ENCODE measurements at regions not wholly inside any gene's neighbourhood (a gene's known extent, or its start where the extent isn't known, plus 50 kb on each side); places are given as distances from the start of the nearest gene placed in this dataset.
"Not testable (repeated sequence)": the region's sequence is repeated elsewhere in the genome, so short reads cannot be mapped to it uniquely, and the experiment has no call there.

DNA sequence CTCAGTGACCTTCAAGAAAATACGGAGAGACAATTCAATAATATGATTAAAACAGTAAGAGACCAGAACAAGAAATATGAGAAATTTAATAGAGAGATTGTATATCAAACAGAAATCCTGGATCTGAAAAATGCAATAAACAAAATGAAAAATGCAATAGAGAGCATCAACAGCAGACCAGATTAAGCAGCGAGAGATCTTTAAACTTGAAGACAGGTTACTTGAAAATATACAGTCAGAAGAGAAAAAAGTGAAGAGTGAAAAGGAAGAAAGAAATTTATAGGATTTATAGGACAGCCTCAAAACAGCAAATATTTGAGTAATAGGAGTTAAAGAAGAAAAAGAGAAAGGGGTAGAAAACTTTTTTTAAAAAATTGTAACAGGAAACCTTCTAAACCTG, 813.9 kb upstream of the GRM7 start:
- no peak for DNase-seq

DNA sequence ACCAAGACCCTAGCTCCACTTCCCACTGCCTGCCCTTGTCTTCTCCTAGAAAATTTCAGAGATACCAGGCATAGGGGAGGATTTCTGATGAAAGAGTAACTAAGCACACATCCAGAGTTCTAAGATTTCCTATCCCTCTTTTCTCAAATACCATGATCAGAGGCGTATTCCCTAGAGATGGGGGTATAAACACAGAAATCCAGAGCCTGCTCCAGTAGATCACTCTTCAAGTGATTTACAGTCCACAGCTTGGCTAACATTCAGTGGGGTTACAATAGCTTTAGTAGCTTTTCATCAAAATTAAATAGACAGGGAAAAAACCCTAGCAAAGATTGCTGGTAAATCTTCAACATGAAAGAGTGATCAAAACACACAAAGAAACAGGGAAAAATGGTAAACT, 800.7 kb upstream of the GRM7 start:
- no peak for DNase-seq

DNA sequence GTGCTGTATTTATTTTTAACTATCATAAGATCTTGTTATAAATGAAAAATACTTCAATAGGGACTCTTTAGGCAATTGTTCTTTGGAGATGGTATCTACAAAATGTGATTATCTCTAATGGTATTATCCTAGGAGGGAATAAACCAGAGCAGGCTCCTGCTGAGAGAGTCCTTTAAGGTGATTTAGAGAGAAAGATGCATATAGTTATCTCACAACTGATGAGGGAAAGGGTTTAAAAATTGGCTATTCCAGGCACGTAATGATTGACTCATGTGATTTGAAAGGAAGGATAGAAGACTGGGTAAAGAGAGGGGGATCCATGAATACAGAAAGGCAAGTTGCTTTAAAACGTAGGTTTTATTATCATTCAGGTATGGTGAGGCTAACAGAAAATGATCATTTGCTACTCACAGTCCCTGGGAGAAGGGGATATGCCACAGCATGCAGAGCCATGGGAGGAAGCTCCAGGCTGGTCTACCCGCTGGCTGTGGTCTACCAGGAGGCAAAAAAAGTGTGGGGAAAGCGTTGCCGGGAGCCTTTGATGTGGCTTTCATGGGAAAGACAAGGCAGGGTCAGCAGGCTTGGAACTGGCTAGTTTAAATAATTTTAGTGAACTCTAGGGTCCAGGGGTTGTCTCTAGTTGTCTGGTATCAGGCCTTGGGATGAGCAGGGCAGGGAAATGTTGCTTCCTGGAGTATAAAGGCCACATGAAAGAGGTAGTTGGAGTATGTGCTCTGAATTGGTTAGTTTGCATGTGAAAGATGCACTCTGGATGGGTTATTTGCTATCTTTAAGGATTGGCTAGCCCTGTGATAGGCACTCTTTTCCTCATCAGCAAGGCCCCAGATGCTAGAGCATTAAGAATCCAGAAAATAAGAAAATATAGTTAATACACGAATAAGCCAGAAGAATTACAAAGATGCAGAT, 798.4 kb upstream of the GRM7 start:
- DNase-seq, result no peak

DNA sequence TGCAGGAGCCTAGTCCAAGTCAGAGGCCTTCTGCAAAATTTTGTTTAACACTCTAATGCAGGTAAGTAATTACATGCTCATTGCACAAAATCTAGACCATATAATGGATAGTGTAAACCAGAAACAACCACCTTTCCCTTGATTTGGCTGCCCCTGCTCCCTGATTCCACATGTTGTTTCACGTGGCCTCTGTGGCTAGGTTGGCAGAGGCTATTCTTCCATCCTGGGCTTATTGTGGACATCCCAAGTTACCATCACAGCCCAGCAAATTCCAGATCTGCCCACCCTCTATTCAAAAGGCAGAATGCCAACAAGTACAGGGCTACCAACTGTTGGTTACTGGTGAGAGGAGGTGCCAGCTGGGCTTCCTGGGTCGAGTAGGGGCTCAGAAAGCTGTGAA, 794.5 kb upstream of the GRM7 start:
- no peak for DNase-seq

DNA sequence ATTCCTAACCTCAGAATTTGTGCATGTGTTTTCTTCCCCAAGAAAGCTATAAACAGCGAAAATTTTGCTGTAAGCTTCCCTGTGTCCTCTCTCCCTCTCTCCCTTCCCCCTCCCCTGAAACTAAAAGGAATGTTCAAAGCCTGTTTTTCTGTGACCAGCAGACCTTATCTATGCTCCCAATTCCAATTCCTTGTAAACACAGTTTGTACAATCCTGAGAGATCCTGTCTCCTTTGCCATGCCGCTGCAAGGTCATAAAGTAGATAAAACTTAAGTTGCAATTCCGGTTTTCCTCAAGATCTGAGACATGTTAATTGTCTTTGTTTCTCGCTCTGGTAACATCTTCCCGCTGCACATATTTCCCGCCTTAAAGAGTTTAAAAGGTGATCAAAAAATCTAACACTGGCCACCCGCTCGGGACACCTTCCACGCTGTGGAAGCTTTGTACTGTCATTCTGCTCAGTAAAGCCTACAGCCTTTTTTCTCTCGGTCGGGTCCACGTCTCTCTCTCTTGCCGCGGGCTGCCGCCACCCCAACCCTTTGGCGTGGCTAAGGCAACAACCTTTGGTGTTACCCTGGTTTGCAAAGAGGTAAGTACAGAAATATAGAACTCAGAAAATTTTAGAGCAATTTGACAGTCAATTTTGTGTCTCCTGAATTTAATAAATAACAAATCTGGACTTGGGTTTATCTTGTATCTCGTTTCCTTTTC, 793.9 kb upstream of the GRM7 start:
- not testable (repeated sequence) for DNase-seq

DNA sequence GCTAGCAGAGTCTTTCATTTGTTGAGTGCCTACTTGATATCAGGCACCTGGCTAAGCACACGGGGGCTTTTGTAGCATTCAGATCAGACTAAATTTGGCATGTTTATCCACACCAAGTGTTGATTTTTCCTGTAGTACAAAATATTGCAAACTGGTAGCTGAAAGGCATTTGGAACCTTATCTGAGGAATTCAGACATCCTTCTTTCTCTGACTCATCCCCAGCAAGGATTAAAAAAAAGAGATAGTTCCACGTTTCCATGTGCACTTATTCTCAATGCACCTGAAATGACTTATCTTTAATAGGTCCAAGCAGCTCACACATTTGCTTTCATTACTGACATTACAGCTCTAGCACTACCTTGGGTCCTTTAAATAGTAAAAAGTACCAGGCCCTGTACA, 786.0 kb upstream of the GRM7 start:
- DNase-seq, result no peak

DNA sequence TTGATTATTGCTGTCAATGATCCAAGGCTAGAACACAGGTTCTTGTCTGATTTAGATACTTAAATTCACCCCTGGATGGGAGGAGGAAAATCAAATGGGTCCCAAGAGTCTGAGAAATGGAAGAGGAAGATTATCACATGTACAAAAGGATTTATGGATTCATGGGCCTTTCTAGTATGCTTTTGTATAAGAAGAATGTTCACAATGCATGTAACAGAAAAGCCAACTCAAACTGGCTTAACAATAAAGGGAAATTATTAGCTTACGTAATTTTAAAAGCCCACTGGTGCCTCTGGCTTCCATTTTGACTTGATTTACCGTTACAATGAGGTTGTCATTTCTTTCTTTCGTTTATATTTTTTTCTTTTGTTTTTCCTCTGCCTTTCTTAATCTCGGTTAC, 782.5 kb upstream of the GRM7 start:
- DNase-seq, result no peak

DNA sequence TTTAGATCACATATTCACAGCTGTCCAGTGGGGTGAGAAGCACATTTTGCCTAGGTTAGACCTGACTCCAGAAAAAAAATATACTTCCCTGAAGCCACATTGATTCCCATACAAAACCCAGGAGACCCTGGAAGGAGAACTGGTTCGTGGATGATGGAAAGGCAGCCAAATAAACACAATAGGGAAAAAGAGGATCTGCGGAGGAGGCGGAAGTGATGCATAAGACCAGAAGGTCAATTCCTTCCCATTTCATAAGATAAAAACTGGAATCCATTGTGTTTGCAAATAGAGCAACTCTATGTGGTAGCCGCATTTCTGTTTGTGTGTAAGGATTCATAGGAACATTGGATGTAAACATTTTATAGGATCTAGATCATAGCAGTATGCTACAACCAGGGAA, 781.9 kb upstream of the GRM7 start:
- DNase-seq, result no peak

DNA sequence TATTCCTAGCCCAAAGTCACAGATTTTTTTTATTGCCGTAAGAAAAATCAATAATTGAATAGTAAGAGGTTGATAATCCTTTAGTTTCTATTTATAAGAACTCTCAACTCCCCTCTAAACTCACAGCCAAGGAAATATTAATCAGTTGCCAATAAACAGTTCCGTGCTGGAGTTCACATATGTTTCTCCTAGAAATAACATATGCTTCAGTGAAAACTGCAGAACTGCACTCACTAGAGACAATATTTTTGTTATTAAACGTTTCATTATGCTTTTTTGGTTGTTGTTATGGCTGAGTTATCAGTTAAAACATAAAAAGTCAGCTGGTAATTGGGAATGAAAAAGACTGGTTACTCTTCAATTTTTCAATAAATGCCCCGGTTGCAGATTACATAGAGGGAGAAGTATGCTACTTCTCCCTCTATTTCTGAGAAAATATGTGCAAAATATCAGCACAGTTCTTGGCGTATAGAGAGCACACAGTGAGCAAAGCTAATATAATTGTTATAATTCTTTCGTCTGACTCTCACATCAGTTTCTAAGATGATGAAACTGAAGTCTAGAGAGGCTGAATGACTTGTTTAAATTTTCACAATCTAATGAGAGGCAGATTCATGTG, 781.2 kb upstream of the GRM7 start:
- no peak for DNase-seq

DNA sequence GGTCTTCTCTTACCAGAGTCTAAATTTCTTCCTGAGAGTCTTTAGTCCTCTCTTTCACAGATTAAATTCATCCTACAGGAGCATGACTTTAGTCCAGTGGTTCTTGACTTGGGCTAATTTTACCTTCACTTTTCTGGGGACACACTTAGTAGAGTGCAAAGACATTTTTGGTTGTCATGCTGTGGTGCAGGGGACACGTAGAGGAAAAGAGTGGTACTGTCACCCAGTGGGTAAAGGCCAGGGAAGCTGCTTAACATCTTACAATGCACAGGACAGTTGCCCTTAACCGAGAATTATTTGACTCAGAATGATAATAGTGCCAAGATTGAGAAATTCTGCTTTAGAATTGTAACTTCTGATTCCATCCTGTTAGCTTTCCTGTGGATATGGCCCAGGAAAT, 772.5 kb upstream of the GRM7 start:
- no peak for DNase-seq

DNA sequence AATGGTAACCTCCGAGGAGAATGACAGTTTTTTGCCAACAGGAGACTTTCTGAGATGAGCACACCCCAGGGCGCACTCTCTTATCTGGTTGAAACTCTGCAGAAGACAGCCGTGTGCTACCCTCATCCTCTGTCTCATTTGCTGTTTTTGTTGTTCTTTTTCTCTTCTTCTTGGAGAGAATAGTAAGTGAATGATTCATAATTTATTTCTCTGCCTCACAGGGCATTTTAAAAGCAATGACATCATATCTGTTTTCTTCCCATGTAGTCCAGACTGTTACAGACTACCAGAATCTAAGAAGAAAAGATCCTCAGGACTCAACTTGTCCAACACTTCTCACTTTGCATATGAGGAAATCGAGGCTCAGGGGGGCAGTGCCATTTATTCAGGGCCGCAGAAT, 771.1 kb upstream of the GRM7 start:
- no peak for DNase-seq

DNA sequence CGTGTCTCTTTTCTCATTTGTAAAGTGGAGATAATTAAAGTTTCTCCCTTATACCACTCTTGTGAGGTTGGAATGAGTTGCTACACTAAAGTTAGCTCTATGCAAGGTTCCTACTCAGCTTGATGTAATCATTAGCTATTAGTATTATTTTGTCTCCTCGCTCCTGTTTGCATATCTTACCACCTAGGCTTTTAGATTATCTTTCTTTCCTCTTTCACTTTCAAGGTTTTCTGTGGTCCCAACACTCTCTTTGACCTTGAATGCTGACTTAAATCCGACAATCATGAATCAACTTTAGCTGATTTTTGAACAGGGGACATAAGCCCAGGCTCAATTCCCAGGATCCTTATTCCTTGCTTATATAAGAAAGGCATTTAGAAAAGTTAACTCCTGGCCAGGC, 769.7 kb upstream of the GRM7 start:
- DNase-seq, result no peak

DNA sequence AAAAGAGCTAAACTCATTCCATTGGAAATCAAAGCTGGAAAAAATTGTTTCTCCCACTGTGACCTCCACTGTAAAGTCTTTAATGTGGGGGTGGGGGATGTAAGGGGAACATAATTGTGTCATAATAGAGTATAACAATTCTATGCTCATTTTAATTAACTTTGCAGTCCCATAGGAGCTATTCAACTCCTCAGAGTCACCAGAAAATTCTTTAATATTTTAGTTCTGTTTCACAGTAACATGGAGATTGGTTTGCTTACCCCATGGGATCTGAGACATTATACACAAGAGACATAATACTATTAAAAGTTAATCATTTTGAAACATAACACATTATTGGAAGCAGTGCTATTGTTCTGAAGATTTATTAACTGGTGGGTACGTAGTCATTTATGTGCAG, 765.9 kb upstream of the GRM7 start:
- no peak for DNase-seq

DNA sequence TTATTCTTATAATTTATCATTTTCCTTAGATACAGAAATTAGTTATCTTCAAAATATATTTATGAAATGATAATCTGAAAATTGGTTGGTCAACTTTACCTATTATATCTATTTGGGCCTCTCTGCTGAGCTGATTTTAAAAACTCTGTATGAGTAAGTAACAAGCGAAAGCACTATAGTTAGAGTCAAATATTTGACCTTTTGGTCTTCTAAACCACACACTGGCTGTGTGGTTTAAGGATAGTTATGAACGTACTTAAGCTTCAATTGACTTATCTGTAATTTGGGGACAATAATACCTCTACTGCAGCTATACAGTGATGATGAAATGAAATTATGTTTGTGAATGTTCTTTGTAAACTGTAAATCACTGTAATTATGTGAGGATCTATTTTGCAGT, 763.9 kb upstream of the GRM7 start:
- DNase-seq, result no peak

DNA sequence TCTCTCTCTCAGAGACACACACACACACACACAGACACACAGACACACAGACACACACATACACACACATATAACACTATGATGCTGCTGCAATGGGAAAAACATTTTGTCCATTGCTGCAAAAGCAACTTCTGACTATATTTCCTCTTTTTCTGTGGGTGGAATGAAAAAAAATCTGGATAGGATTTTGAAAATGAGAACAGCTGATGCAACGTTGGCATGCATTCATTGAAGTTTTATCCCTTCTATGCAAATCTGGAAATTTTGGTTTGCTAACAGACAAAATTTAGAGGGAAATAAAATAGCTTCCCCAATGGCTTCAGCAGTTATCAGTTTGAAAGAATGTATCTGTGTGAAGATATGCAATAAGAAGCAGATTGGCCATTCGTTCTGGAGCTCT, 763.4 kb upstream of the GRM7 start:
- no peak for DNase-seq

DNA sequence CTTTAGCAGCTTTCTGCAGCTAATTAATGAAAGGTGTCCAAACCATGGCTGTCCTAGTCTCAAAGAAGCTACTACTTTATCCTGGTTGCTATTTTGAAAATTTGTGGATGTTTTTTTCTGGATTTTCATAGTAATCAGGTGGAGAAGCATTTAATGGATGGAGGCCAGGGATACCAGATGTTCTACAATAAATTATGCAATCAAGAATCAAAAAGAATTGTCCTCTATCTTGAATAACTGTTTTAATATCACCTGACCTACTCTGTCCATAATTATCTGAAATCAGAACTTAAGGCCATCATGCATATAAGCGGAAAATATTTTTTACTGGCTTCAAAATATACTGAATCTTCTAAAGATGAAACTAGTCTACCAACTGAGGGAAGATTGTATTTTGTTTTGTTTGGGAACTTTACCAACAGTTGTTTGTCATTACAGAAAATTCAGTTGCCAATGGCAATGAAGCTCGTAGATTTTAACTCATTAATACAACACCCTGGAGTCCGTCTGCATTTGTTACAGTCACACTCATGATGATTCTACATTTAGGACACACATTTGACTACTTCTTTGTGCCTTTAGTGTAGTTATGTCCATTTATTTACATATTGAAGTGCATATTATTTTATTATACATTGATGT, 762.3 kb upstream of the GRM7 start:
- DNase-seq, result no peak

DNA sequence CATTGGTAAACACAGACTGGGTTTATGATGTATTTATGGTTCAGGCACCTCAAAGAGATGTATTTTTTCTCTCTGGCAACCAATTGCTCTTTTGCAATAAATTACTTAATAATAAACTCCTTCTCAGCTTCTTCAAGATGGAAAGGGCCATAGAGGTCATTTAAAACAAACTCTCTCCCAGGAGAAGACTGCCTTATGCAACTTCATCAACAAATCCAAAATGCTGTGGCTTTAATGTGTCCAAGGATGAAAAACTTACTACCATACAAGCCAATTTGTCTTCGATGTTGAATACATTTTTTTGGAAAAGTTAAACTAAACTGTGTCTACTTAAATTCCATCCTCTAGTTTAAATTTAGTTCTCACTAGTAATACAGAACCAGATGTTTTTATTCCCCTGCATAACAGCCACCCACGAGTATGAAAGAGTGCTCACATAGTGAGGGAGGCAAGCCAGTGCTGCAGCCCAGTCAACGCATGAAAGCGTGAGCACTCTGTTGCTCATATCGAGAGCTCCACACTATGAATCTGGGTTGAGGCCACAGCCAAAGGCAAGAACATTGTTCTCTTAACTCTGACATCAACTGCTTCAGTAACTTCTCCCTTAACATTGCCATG, 761.3 kb upstream of the GRM7 start:
- DNase-seq, result no peak

DNA sequence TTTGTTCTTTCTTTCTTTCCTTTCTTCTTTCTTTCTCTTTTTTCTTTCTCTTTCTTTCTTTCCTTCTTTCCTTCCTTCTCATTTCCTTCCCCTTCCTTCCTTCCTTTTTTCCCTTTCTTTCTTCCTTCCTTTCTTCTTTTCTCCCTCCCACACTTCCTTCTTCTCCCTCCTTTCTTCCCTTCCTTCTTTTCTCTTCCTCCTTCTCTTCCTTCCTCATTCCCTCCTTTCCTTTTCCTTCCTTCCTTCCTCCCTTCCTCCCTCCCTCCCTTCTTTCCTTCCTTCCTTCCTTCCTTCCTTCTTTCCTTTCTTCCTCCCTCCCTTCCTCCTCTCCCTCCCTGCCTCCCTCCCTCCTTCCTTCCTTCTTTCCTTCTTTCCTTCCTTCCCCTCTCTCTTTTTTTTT, 755.7 kb upstream of the GRM7 start:
- no peak for DNase-seq

DNA sequence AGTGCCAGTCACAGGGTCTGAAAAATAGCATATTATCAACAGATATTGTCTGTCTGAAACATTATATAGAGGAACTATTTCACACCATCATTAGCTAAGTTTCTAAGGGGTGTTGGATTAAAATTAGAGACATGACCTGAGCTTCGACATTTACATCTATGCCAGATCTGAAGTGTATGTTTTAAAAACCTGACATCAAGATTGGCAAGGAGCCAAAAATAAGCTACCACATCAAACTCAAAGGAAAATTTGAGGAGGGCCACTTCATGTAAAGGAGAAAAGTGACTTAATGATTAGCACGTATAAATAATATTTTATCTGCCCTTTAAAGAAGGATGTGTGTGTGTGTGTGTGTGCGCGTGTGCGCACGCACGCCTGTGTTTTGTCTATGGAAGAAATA, 752.0 kb upstream of the GRM7 start:
- no peak for DNase-seq

DNA sequence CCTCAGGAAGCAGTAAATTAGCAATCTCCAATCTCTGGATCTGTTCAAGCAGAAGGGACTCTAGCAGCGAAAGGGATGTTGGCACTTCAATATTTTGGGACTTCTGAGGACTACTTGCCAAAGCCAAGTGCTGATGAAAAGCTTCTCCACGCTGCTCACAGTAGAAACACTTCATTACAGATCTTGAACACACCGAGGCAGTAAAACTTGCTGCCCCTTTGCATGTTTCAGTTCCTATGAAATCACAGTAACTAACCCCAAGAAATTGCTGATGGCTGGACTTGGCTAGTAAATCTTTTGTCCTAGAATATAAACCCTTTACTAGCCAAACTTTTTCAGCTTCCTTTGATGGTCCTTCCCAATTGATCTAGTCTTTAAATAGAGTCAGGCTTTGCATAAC, 750.5 kb upstream of the GRM7 start:
- no peak for DNase-seq

DNA sequence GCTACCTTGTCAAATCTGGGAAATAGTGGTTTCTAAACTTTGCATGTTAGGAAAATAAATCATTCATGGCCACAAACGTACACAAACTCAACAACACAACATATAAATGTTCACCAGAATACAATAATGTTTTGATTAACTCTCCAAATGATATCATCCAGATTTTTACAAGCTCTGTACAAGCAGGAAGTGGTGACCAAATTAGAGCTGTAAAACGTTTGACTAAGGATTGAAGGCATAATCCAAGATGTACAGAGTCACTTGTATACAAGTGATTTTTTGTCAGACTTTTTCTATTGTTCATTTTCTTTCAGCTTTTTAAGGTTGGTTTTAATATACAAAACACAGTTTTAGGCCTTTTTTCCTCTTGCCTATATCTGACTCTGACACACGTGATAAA, 748.4 kb upstream of the GRM7 start:
- DNase-seq, result no peak

DNA sequence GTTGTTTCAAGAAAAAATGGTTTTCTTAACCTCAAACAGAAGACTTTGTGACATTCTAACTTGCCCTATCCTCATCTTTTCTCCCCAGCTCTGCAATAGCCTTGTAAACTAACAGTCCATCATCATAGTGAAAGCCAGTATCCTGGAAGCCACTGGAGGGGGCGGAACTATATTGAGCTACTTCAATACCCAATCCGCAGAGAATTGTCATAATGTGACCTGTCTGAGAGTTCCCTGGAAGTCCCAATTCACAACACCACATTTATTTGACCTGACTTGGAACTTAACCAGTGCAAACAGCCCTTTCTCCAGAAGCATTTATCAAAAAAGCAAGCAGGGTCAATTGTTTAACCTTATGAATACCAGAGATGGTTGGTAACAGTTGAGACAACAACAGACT, 747.6 kb upstream of the GRM7 start:
- DNase-seq, result no peak

DNA sequence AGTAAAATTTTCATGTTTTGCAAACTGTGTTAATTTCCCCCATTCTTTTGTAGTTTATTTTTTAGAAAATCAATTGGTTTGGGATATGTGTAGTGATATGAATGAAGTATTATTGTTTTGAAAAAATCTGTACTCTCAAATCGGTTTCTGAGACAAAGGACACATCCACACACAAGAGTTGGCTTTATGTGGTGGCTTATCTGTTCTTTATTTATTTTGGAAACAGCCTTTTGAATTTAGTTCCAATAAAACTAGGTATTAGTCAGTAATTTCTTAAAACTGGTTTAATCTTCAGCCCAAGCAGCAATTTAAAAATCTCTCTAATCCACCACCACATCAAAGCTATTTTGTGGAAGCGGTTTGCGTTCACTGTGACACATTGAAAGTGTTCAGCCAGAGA, 741.5 kb upstream of the GRM7 start:
- DNase-seq, result no peak

Data from T-helper 1 cell (primary cell).